Body of pancreas (tissue), 4 donors: ENCODE measurements at regions not wholly inside any gene's neighbourhood (a gene's known extent, or its start where the extent isn't known, plus 50 kb on each side); places are given as distances from the start of the nearest gene placed in this dataset.

Experiments used
- ATAC-seq: fragments of 150-250 bp; one replicate; pipeline ENCODE4 v1.9.1; 2016
- DNase-seq, 4 donors: peaks; one replicate each; pipeline ENCODE4 v3.0.0-alpha.2; 2019
- H3K27ac ChIP-seq, 4 donors: fragments of 200-600 bp; sonication (generic); 1 replicate in 3 of 4; 2 replicates in 1 of 4; pipeline versions ENCODE4 v1.5.1 to v1.6.1; 2016 to 2019; ENCODE audit warnings: mild to moderate bottlenecking in 1 of 4, mixed read lengths in 1 of 4, moderate library complexity in 1 of 4
- H3K27me3 ChIP-seq, 2 donors: fragments of 200-600 bp; sonication (generic); one replicate each; pipeline ENCODE4 v1.6.0; 2016; ENCODE audit warnings: mild to moderate bottlenecking in 1 of 2
- H3K36me3 ChIP-seq, 2 donors: fragments of 200-600 bp; sonication (generic); replicated peaks in 1 of 2; 2 replicates each; pipeline ENCODE4 v1.5.1; 2016; ENCODE audit warnings: low read depth in 2 of 2; ENCODE audit not compliant: insufficient read depth in 1 of 2
- H3K4me1 ChIP-seq: fragments of 200-600 bp; sonication (generic); one replicate; pipeline ENCODE4 v1.6.0; 2016
- H3K4me3 ChIP-seq, 2 donors: fragments of 200-600 bp; sonication (generic); 1 replicate in 1 of 2; 2 replicates in 1 of 2; pipeline ENCODE4 v1.5.1; 2016 to 2019
- H3K9me3 ChIP-seq, 3 donors: fragments of 200-600 bp; sonication (generic); 1 replicate in 2 of 3; 2 replicates in 1 of 3; pipeline ENCODE4 v1.5.1; 2016
- CTCF ChIP-seq, 7 experiments: fragments of 450-650 bp in 4 of 7; fragments of 200-600 bp in 3 of 7; sonication (generic) in 3 of 7; IDR thresholded peaks; one replicate each; pipeline ENCODE4 v1.5.1; 2016 to 2019; ENCODE audit warnings: antibody characterized with exemption in 7 of 7
- POLR2A ChIP-seq, 3 donors: fragments of 450-650 bp; IDR thresholded peaks; one replicate each; pipeline ENCODE4 v1.6.1; 2016; ENCODE audit warnings: antibody characterized with exemption in 3 of 3, mild to moderate bottlenecking in 2 of 3
- WGBS, 2 donors: methylation state at CpG; one replicate each; pipeline ENCODE4 v1.1.5; 2017; 5-methylcytosine and 5-hydroxymethylcytosine counted together
- intact Hi-C: fragments of 100-400 bp; cut with DNase I; formaldehyde crosslinking; loops from one replicate; pipeline ENCODE4 v1.15.1; 2023

- DNase-seq = peak; percentile 69 to 91 (median 76)
- no peaks in the 10 kb centered on the region for H3K27me3 ChIP-seq
- no peak for TF ChIP-seq POLR2A (IDR thresholded peaks at IDR 0.05)
- no peak for TF ChIP-seq CTCF (IDR thresholded peaks at IDR 0.05)
- H3K9me3 ChIP-seq = no peaks in the 10 kb centered on the region
- peak; percentile 90 for ATAC-seq
- H3K27ac ChIP-seq = peak overlapping the region; percentile 3 to 84 (median 80)
- intact Hi-C loops = no loop called here
- H3K4me3 ChIP-seq = no peak overlapping the region
- no peaks in the 10 kb centered on the region for H3K36me3 ChIP-seq
- WGBS, 2 donors = 34 to 36% methylated on average over 14 of the region's 14 CpGs
- H3K4me1 ChIP-seq = peaks cover 30% of the 10 kb centered on the region
Measured at GRCh38 chr14:100476012-100476822, 111.0 kb downstream of the BEGAIN start.

GRCh38 chr14:100484531-100485267 lies 102.5 kb downstream of the BEGAIN start:
- Histone ChIP-seq H3K27ac (no peak overlapping the region), H3K4me3 (no peak overlapping the region), H3K4me1 (no peaks in the 10 kb centered on the region), H3K36me3 (no peaks in the 10 kb centered on the region), H3K27me3 (no peaks in the 10 kb centered on the region), H3K9me3 (no peaks in the 10 kb centered on the region)
- WGBS, 2 donors = 94 to 100% methylated on average over 4 of the region's 4 CpGs
- ATAC-seq (no peak), DNase-seq (no peak)
- TF ChIP-seq POLR2A (IDR thresholded peaks at IDR 0.05) = no peak
- no peak for TF ChIP-seq CTCF (IDR thresholded peaks at IDR 0.05)
- intact Hi-C loops = no loop called here

- DNase-seq (peak; percentile 52 to 79 (median 71)), ATAC-seq (peak; percentile 42)
- no peaks in the 10 kb centered on the region for H3K27me3 ChIP-seq
- no peak overlapping the region for H3K27ac ChIP-seq
- 64 to 77% methylated on average over 21 of the region's 21 CpGs for WGBS, 2 donors
- no peaks in the 10 kb centered on the region for H3K9me3 ChIP-seq
- TF ChIP-seq CTCF (IDR thresholded peaks at IDR 0.05) (no peak), POLR2A (IDR thresholded peaks at IDR 0.05) (no peak)
- no peaks in the 10 kb centered on the region for H3K36me3 ChIP-seq
- no peaks in the 10 kb centered on the region for H3K4me1 ChIP-seq
- intact Hi-C loops = no loop called here
- H3K4me3 ChIP-seq = no peak overlapping the region
Measured at GRCh38 chr14:100486025-100486828, 101.0 kb downstream of the BEGAIN start.
